GM10266 (cell line): ENCODE measurements at regions not wholly inside any gene's neighbourhood (a gene's known extent, or its start where the extent isn't known, plus 50 kb on each side); places are given as distances from the start of the nearest gene placed in this dataset.

ENCODE experiments used
- DNase-seq: peaks from one replicate; pipeline ENCODE4 v3.0.0; 2012; ENCODE audit errors: extremely low spot score
- TF ChIP-seq, protein P1 (sequence below): IDR thresholded peaks from 2 replicates; pipeline ENCODE4 v1.5.1; 2012; ENCODE audit warnings: mild to moderate bottlenecking, low read depth; ENCODE audit not compliant: control insufficient read depth, insufficient read depth; ENCODE audit errors: missing control alignments

GRCh38 chr4:18999595-18999994 is 978.0 kb upstream of the LCORL start:
- no peak for DNase-seq
- TF ChIP-seq, protein P1, sequence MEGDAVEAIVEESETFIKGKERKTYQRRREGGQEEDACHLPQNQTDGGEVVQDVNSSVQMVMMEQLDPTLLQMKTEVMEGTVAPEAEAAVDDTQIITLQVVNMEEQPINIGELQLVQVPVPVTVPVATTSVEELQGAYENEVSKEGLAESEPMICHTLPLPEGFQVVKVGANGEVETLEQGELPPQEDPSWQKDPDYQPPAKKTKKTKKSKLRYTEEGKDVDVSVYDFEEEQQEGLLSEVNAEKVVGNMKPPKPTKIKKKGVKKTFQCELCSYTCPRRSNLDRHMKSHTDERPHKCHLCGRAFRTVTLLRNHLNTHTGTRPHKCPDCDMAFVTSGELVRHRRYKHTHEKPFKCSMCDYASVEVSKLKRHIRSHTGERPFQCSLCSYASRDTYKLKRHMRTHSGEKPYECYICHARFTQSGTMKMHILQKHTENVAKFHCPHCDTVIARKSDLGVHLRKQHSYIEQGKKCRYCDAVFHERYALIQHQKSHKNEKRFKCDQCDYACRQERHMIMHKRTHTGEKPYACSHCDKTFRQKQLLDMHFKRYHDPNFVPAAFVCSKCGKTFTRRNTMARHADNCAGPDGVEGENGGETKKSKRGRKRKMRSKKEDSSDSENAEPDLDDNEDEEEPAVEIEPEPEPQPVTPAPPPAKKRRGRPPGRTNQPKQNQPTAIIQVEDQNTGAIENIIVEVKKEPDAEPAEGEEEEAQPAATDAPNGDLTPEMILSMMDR, result no peak

GRCh38 chr4:18981234-18981615 is 959.7 kb upstream of the LCORL start:
- no peak for DNase-seq
- TF ChIP-seq, protein P1, result no peak

DNA sequence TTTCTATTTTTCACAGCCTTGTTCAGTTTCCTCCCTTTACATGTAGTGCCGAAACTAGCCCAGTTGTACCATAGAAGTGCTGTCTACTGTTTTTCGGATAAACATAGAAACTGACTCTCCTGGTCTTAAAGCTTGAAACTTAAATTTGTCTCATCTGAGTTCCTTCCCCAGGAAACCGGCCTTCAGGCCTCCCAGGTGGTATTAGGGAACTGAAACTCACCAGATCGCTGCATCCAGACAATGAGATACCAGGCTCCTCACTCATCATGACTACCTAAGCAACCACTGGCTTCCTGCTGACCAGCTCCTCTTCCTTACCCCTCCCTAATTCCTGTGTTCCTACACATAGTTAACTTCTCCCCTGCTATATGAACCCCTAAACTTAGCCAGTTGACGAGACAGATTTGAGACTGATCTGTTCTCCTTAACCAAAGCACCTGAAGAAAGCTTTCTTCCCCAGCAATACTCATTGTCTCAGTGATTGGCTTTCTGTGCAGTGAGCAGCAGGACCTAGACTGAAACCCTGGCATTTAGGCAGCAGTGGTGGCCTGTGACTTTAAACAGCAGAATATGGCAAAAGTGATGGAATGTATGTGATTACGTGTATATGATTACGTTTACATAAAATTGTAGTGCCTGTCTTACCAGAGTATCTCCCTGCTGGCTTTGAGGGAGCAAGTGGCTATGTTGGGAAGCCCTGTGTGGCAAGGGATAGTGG is 959.1 kb upstream of the LCORL start:
- TF ChIP-seq, protein P1, result no peak
- no peak for DNase-seq

DNA sequence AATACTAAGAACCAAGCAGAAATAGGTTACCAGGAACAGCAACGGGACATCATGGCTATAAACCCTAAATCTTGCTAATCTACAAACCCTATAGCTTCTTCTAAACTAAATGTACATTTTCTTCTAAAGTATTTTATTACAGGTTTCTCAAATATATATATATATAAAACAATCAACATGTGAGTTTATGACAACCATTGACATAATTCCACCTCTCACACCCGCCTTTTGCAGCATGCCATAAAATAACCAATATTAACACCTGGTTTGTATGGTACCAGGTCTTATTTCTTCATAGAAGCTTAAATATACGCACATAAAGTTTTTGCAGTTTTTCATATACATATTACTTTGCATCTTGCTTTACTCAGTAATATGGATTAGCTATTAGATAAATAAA is 955.3 kb upstream of the LCORL start:
- DNase-seq, result no peak
- TF ChIP-seq, protein P1, result no peak

- TF ChIP-seq, protein P1, result no peak
- DNase-seq, result no peak
Observed at GRCh38 chr4:18975916-18976808, 954.6 kb upstream of the LCORL start.

GRCh38 chr4:18973296-18973695 is 951.7 kb upstream of the LCORL start:
- DNase-seq, result no peak
- TF ChIP-seq, protein P1, result no peak

DNA sequence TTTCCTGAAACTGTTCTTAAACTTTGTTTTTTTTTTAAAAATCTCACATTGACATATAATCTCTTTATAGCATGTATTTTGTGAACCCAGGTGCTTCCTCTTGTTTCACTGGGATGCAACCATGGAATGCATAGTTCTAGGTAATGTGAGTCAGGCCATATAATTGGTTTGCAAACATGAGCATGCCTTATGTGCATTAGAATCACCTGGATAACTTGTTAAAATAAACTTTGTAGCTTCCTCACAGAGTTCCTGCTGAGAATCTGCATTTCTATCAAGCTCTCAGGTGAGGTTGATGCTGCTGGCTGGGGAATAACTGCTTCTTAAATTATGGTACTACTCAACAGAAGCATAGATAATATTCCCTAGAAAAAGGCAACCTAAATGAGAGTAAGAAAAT is 940.3 kb upstream of the LCORL start:
- TF ChIP-seq, protein P1, result no peak
- DNase-seq, result no peak
